MM.1S (cell line): ENCODE measurements at regions not wholly inside any gene's neighbourhood (a gene's known extent, or its start where the extent isn't known, plus 50 kb on each side); places are given as distances from the start of the nearest gene placed in this dataset.

Source experiments
- DNase-seq: peaks from one replicate; pipeline ENCODE4 v3.0.0-alpha.2; 2015
- H2AFZ ChIP-seq: fragments of 300-600 bp; sonication (generic); 2 replicates; pipeline ENCODE4 v1.6.0; 2016; ENCODE audit warnings: antibody characterized with exemption, low read length
- H3F3A ChIP-seq: fragments of 300-600 bp; sonication (generic); 2 replicates; pipeline ENCODE4 v1.6.1; 2016; ENCODE audit warnings: mild to moderate bottlenecking, antibody characterized with exemption, low read length, moderate library complexity, mixed read lengths; ENCODE audit not compliant: insufficient read depth
- H3K27ac ChIP-seq: fragments of 300-600 bp; sonication (generic); 2 replicates; pipeline ENCODE4 v1.5.1; 2016; ENCODE audit warnings: mild to moderate bottlenecking, low read length
- H3K27me3 ChIP-seq: fragments of 300-600 bp; sonication (generic); replicated peaks from 2 replicates; pipeline ENCODE4 v1.6.0; 2016; ENCODE audit warnings: low read length; ENCODE audit not compliant: insufficient read depth
- H3K36me3 ChIP-seq: fragments of 300-600 bp; sonication (generic); replicated peaks from 2 replicates; pipeline ENCODE4 v1.6.1; 2016; ENCODE audit warnings: mild to moderate bottlenecking, low read length, mixed read lengths; ENCODE audit not compliant: insufficient read depth
- H3K4me1 ChIP-seq: fragments of 300-600 bp; sonication (generic); 2 replicates; pipeline ENCODE4 v1.6.1; 2016; ENCODE audit warnings: low read length, mixed read lengths
- H3K4me2 ChIP-seq: fragments of 300-600 bp; sonication (generic); 2 replicates; pipeline ENCODE4 v1.6.0; 2016; ENCODE audit warnings: low read depth, low read length
- H3K4me3 ChIP-seq: fragments of 300-600 bp; sonication (generic); 2 replicates; pipeline ENCODE4 v1.5.1; 2016; ENCODE audit warnings: low read length, mixed read lengths
- H3K79me2 ChIP-seq: fragments of 300-600 bp; sonication (generic); 2 replicates; pipeline ENCODE4 v1.6.1; 2016; ENCODE audit warnings: mixed run types, low read length, mixed read lengths
- H3K9ac ChIP-seq: fragments of 300-600 bp; sonication (generic); 2 replicates; pipeline ENCODE4 v1.6.1; 2016; ENCODE audit warnings: low read length, mixed read lengths
- H3K9me2 ChIP-seq: fragments of 300-600 bp; sonication (generic); replicated peaks from 2 replicates; pipeline ENCODE4 v1.6.1; 2016; ENCODE audit warnings: mild to moderate bottlenecking, low read length, mixed read lengths; ENCODE audit not compliant: insufficient read depth
- H3K9me3 ChIP-seq: fragments of 300-600 bp; sonication (generic); replicated peaks from 2 replicates; pipeline ENCODE4 v1.6.1; 2016; ENCODE audit warnings: mild to moderate bottlenecking, low read length, mixed read lengths; ENCODE audit not compliant: insufficient read depth
- H4K20me1 ChIP-seq: fragments of 300-600 bp; sonication (generic); 2 replicates; pipeline ENCODE4 v1.6.1; 2016; ENCODE audit warnings: mild to moderate bottlenecking, low read length, moderate library complexity, mixed read lengths; ENCODE audit not compliant: insufficient read depth
- EZH2 ChIP-seq: fragments of 300-600 bp; sonication (generic); optimal IDR thresholded peaks from 2 replicates; pipeline ENCODE3; 2017; ENCODE audit warnings: low read depth, mild to moderate bottlenecking, antibody characterized with exemption, low read length, mixed read lengths
- EZH2phosphoT487 ChIP-seq: fragments of 300-600 bp; sonication (generic); IDR thresholded peaks from 2 replicates; pipeline ENCODE4 v1.6.1; 2018; ENCODE audit warnings: antibody characterized with exemption, low read length
- TF ChIP-seq, protein P1 (sequence below): fragments of 300-600 bp; sonication (generic); IDR thresholded peaks from 2 replicates; pipeline ENCODE4 v1.5.1; 2016; ENCODE audit warnings: antibody characterized with exemption, low read length, mixed read lengths

DNA sequence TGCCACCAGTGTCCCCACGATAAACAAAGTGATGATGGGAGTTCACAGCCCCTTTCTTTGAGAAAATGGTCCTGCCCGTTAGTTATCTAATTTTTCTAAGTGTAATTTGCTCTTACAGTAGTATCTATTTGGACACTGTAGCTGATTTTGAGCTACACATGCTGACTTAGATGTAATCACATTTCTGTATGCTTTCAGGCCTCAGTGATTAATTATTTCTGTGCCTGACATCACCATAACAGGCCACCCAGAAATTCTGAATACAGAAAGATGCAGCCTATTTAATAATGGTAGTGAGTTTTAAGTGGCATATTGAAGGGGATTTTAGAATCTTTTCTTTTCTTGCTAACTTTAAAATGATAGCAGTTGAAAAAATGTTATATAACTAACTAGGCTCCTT lies 147.6 kb upstream of the ANXA10 start:
- no peak overlapping the region for H2AFZ ChIP-seq
- H4K20me1 ChIP-seq: no peaks in the 10 kb centered on the region
- no peaks in the 10 kb centered on the region for H3K9me3 ChIP-seq
- DNase-seq: no peak
- no peaks in the 10 kb centered on the region for H3K79me2 ChIP-seq
- no peak overlapping the region for H3K9ac ChIP-seq
- no peaks in the 10 kb centered on the region for H3K36me3 ChIP-seq
- H3K4me1 ChIP-seq: no peaks in the 10 kb centered on the region
- H3K9me2 ChIP-seq: no peaks in the 10 kb centered on the region
- no peaks in the 10 kb centered on the region for H3F3A ChIP-seq
- H3K4me2 ChIP-seq: no peak overlapping the region
- TF ChIP-seq EZH2: no peak
- TF ChIP-seq, protein P1, sequence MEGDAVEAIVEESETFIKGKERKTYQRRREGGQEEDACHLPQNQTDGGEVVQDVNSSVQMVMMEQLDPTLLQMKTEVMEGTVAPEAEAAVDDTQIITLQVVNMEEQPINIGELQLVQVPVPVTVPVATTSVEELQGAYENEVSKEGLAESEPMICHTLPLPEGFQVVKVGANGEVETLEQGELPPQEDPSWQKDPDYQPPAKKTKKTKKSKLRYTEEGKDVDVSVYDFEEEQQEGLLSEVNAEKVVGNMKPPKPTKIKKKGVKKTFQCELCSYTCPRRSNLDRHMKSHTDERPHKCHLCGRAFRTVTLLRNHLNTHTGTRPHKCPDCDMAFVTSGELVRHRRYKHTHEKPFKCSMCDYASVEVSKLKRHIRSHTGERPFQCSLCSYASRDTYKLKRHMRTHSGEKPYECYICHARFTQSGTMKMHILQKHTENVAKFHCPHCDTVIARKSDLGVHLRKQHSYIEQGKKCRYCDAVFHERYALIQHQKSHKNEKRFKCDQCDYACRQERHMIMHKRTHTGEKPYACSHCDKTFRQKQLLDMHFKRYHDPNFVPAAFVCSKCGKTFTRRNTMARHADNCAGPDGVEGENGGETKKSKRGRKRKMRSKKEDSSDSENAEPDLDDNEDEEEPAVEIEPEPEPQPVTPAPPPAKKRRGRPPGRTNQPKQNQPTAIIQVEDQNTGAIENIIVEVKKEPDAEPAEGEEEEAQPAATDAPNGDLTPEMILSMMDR: no peak
- no peak for TF ChIP-seq EZH2phosphoT487
- no peaks in the 10 kb centered on the region for H3K27me3 ChIP-seq
- H3K4me3 ChIP-seq: no peak overlapping the region
- no peak overlapping the region for H3K27ac ChIP-seq

DNA sequence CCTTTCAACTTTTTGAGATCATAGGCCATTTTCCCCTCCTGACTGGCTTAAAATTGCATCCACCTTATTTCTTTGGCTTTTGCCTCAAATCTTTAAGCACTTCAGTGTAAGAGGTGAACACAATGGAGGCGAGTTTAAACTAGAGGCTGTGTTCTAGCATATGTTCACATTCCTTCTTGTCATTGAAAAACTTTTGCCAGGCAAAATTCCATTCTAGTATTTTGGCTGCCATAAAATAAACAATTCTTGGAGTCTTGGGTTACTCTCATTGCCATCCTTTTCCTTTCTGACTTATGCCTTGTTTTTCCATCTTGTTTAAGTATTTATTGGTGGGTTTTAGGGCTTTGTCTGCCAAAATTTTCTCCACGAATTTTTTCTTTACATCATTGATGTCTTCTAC lies 137.3 kb upstream of the ANXA10 start:
- TF ChIP-seq EZH2phosphoT487: no peak
- H3K27me3 ChIP-seq: no peaks in the 10 kb centered on the region
- H4K20me1 ChIP-seq: no peaks in the 10 kb centered on the region
- no peaks in the 10 kb centered on the region for H3K9me3 ChIP-seq
- no peak overlapping the region for H3K27ac ChIP-seq
- H2AFZ ChIP-seq: no peak overlapping the region
- no peak overlapping the region for H3K4me3 ChIP-seq
- no peak for DNase-seq
- no peaks in the 10 kb centered on the region for H3K9me2 ChIP-seq
- H3K79me2 ChIP-seq: no peaks in the 10 kb centered on the region
- H3F3A ChIP-seq: no peaks in the 10 kb centered on the region
- H3K9ac ChIP-seq: no peak overlapping the region
- H3K4me2 ChIP-seq: no peak overlapping the region
- no peaks in the 10 kb centered on the region for H3K4me1 ChIP-seq
- no peaks in the 10 kb centered on the region for H3K36me3 ChIP-seq

DNA sequence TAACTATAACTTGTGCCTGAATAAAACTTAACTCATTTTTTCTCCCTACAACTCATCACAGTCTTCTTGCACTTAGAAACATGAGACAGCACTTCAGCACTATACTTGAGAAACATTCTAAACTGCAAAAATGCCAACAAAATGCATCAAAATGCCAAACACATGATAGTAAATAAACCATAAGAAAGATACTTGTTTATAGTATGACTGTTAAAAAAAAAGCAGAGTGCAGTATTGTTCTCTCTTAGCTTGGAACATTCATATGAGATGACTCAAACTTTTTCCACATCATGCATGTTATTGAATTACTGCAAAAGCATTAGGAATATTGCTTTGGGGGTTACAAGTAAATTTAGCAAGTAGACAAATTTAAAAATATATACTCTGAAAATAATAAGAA lies 135.7 kb upstream of the ANXA10 start:
- no peak overlapping the region for H3K4me3 ChIP-seq
- H3K9me2 ChIP-seq: no peaks in the 10 kb centered on the region
- no peak overlapping the region for H2AFZ ChIP-seq
- H3K4me2 ChIP-seq: no peak overlapping the region
- H3K27ac ChIP-seq: no peak overlapping the region
- H3K9me3 ChIP-seq: no peaks in the 10 kb centered on the region
- no peaks in the 10 kb centered on the region for H3K36me3 ChIP-seq
- no peaks in the 10 kb centered on the region for H3F3A ChIP-seq
- no peaks in the 10 kb centered on the region for H3K4me1 ChIP-seq
- no peak for DNase-seq
- H3K79me2 ChIP-seq: no peaks in the 10 kb centered on the region
- H4K20me1 ChIP-seq: no peaks in the 10 kb centered on the region
- H3K27me3 ChIP-seq: no peaks in the 10 kb centered on the region
- TF ChIP-seq, protein P1: no peak
- TF ChIP-seq EZH2 (no peak), EZH2phosphoT487 (no peak)
- no peak overlapping the region for H3K9ac ChIP-seq

DNA sequence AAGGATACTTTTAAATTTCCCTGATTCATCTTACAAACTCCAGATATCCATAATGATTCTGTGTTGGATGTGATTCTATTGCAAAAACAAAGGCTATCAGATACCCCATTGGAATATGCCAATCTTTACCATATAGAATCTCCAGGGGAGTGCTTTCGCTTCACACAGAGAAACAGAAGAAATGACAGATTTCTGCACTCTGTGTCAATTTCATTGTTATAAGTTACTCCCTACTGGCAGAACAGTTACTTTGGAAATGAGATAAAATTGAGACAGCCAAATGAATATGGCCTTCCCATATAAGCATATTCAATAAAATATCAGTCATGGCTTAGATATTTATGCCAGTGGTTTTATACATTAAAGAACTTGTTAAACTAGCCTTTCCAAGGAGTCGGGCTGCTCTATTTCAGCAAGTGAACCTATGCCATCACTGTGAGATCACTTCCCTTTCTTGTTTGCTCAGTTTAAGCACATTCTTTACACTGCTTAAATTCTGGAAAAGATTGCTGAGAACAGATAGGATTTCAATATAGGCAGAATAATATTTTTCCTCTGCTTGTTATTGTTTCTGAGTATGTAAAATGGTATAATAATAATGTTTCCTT lies 127.5 kb upstream of the ANXA10 start:
- Histone ChIP-seq H3K4me2 (no peak overlapping the region), H2AFZ (no peak overlapping the region), H3K4me1 (no peaks in the 10 kb centered on the region), H3K36me3 (no peaks in the 10 kb centered on the region), H3K27me3 (no peaks in the 10 kb centered on the region), H3K9ac (no peak overlapping the region), H3K9me2 (no peaks in the 10 kb centered on the region), H4K20me1 (no peaks in the 10 kb centered on the region), H3K4me3 (no peak overlapping the region), H3K9me3 (no peaks in the 10 kb centered on the region), H3F3A (no peaks in the 10 kb centered on the region), H3K27ac (no peak overlapping the region), H3K79me2 (no peaks in the 10 kb centered on the region)
- no peak for DNase-seq
- no peak for TF ChIP-seq EZH2phosphoT487
- TF ChIP-seq, protein P1: no peak
- TF ChIP-seq EZH2: no peak
